Jurkat, Clone E6-1 (cell line): ENCODE measurements at regions not wholly inside any gene's neighbourhood (a gene's known extent, or its start where the extent isn't known, plus 50 kb on each side); places are given as distances from the start of the nearest gene placed in this dataset.
A peak's percentile ranks its signal among the peaks of the same experiment; 100 is the strongest.

ENCODE experiments used
- DNase-seq: peaks from one replicate; pipeline ENCODE4 v3.0.0-alpha.2; 2011; ENCODE audit warnings: low read depth, low spot score
- H3K4me3 ChIP-seq: 2 replicates; pipeline ENCODE4 v1.5.1; 2011; ENCODE audit warnings: mild to moderate bottlenecking, low read length, control low read depth, moderate library complexity

DNA sequence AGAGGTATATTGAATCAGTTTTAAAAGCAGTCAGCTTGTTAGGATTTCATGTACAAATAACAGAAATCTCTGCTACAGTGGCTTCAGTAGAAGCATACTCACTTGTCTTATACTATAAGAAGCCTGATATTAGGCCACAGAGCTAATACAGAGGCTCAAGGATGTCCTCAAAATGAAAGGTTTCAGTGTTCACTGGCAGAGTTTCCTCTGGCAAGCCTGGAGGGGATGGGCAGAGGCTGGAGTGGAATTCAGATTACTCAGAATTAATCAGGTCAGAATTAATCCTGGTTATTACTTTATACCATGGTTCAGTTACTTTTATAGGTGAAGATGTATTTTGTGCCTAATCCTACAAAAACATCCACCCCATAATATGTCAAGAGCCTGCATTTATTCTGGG, 520.5 kb downstream of the USP25 start:
- no peak overlapping the region for H3K4me3 ChIP-seq

GRCh38 chr21:16258844-16259611, 529.2 kb downstream of the USP25 start:
- no peak overlapping the region for H3K4me3 ChIP-seq
- DNase-seq: no peak

More for the DNA sequence above, 520.5 kb downstream of the USP25 start:
- DNase-seq: no peak

DNA sequence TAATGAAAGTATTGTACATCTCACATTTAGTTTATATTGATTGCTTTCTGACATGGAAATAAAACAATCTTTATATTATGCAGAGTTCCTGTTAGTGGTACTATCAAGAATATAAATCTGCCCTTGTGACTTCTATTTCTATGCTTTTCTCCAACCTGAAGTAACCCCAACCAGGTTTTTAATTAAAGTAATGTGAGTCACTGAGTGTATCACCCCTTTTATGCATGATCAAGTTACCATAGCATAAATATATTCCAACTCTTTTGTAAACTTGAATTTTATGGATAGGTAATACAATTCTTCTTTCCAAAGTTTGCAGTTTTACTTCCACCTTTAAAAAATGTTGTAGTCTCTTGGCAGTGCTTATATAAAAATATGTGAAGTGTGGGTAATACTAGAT, 532.3 kb downstream of the USP25 start:
- H3K4me3 ChIP-seq: no peak overlapping the region
- DNase-seq: no peak

- no peak for DNase-seq
- no peak overlapping the region for H3K4me3 ChIP-seq
These were observed 534.5 kb downstream of the USP25 start for GRCh38 chr21:16264319-16264718.

DNA sequence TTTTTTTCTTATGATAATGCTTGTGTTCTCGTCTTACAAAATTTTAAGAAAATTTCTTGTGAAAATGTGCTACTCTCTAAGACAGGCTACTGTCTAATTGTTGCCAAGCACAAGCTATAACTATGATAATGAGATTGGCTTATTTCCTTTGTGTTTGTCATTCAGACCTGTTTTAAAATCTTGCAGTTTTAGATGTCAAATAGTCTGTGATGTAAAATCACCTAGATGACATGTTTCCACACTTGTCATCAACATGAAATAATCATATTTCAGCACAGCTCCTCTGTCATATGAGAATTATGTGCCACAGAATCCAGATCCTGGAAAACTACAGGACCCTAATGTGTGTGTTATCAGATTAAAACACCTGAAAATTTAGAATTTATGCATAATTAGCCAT, 539.7 kb downstream of the USP25 start:
- H3K4me3 ChIP-seq: no peak overlapping the region
- DNase-seq: no peak

DNA sequence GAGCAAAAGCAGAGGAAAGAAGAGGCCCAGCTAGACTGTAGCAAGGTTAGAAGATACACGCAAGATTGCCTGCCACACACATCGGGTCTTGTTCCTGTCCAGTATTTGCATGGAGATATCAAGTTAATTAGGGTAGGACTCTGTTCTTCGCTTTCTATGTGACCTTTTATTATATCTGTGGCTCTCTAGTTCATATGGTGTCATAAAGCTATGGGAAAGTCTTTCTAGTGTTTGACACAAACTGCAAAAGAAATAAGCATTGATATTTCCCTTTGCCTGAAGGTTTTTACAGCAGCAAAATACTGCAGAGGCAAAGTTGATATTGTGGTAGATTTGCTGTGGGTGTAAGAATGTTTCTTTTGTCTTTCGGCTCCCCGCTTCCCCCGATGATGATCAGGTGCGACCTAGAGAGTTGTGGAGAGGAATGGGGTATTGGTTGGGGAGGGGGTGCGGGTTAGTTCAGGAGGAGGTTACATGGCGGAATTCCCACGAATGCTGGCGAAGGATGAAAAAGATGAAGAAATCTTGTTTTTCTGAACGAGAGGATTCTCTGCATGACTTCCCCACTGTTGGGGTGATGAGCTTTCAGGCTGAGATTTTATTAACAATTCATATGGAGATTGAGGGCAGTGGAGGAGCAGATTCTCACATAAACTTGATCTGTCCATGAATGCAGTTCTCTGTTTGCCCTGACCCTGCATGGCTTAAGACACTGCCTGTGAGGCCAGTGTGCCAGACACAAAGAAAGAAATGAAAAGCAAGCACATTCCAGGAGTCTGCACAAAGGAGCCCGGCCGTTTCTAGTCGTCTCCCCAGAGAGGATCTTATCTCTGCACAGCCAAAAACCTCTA, 550.2 kb downstream of the USP25 start:
- H3K4me3 ChIP-seq: no peak overlapping the region
- no peak for DNase-seq

DNA sequence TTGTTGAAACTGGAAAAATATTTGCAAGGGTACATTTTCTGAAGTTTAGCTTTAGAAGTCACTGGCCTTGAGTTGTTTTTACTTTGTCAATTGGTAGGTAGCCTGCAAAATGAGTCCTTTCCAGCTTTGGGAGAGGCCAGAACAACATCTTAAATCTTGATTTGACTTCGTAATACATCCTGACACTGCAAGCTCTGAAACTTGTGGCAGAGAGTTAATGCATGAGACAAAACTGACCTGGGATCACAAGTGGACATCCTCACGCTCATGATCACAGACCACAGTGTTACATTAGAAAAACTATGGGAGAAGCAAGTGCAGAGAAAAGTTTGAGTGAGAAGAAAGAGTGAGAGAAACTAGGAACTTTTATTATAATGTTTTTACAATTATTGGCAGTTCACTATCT, 550.9 kb downstream of the USP25 start:
- H3K4me3 ChIP-seq: no peak overlapping the region
- DNase-seq: no peak

GRCh38 chr21:16283516-16283915, 553.7 kb downstream of the USP25 start:
- DNase-seq: no peak
- H3K4me3 ChIP-seq: no peak overlapping the region

DNA sequence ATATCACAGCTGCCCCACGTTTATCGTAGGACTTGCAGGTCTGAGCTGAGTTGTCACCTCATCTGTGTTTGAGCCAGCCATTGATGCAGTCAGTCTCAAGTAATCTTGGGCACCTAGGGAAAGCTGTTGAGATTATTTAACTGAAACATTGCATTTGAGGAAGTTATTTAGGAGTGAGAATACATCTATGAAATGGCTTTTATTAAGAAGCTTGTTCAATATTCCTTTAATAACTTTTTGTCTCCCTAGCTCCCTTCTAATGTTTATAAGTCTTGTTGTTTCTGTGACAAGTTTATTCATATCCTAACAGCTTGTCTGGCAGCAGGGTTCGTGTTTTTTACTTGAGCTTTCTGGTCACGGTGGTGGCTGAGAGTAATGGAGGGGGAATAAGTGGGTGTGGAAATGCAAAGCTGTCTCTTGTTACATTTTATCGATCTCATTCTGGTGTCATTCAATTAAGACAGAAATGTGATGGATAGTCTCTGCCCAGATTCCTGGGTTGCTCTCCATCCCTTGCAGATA, 555.9 kb downstream of the USP25 start:
- H3K4me3 ChIP-seq: no peak overlapping the region
- DNase-seq: no peak

DNA sequence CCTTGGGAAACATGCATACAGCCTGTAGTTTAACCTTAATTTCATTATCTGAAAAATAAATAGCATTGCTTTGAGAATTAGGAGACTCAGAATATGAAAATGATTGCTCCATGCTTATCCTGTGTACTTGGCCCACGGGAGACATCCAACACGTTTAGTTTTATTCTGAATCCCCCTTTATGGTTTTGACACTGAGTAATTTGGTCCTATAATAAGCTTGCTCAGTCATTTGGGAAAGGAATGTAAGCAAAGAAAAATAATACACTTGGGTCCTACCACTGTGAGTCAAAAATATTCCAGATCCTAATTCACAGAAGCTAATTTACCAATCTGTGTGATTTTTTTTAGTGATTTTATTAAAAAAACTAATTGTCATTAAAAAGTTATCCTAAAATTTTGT, 557.3 kb downstream of the USP25 start:
- DNase-seq: no peak
- no peak overlapping the region for H3K4me3 ChIP-seq

- DNase-seq: no peak
- H3K4me3 ChIP-seq: no peak overlapping the region
These were observed 561.5 kb downstream of the USP25 start for GRCh38 chr21:16291296-16291695.

- H3K4me3 ChIP-seq: no peak overlapping the region
- DNase-seq: no peak
These were observed 564.3 kb downstream of the USP25 start for GRCh38 chr21:16294128-16294527.

GRCh38 chr21:16302851-16303282, 573.1 kb downstream of the USP25 start:
- H3K4me3 ChIP-seq: no peak overlapping the region
- no peak for DNase-seq

GRCh38 chr21:16304174-16305095, 574.7 kb downstream of the USP25 start:
- DNase-seq: no peak
- no peak overlapping the region for H3K4me3 ChIP-seq

DNA sequence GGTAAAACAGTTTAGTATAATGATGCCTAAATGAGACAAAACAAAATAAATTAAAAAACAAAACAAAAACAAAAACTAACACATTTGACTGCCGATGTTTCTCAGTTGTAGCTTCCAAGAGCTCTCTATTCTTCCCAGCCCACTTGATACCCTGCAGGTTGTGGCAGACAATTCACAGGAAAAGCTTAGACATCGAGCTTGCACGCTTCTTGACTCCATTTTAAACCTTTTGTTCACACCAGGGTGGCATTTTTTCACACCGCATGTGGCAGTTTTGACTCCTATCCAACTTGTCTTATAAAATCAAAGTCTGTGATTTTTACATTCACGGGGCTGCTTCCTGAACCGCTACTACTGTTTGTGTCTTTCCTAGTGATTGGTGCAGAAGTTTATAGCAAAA, 575.9 kb downstream of the USP25 start:
- no peak for DNase-seq
- no peak overlapping the region for H3K4me3 ChIP-seq

GRCh38 chr21:16307256-16307655, 577.5 kb downstream of the USP25 start:
- no peak overlapping the region for H3K4me3 ChIP-seq
- no peak for DNase-seq

DNA sequence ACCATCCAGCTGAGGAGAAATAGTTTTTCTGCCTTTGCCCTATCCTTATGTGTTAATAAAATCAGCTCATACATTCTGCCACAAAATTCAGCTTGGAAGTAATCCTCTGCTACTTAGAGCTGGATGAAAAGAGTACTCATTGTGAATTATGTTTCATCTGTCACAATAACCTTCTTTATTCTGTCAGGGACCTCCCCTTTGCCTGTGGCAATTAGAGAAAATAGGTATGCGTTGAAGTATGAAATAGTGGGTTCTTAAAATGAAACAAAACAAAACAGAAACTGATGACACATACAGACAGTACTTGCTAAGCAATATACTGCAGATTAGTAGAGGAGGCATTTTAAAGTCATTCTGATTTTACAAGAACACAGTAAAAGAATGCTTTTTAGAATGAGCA, 578.5 kb downstream of the USP25 start:
- no peak for DNase-seq
- H3K4me3 ChIP-seq: no peak overlapping the region

GRCh38 chr21:16309250-16309971, 579.6 kb downstream of the USP25 start:
- DNase-seq: no peak
- H3K4me3 ChIP-seq: no peak overlapping the region

GRCh38 chr21:16310176-16310575, 580.4 kb downstream of the USP25 start:
- DNase-seq: peak; percentile 22
- no peak overlapping the region for H3K4me3 ChIP-seq
